HL-60 (cell line): ENCODE measurements at regions not wholly inside any gene's neighbourhood (a gene's known extent, or its start where the extent isn't known, plus 50 kb on each side); places are given as distances from the start of the nearest gene placed in this dataset.
A peak's percentile ranks its signal among the peaks of the same experiment; 100 is the strongest.

Experiments used
- DNase-seq, 2 experiments: peaks; one replicate each; pipeline ENCODE4 v3.0.0-alpha.2; 2010 to 2020; ENCODE audit warnings: low read depth in 1 of 2, low spot score in 1 of 2
- H3K27ac ChIP-seq: fragments of 250-450 bp; sonication (Bioruptor Pico); replicated peaks from 2 replicates; pipeline ENCODE4 v1.5.1; 2020; ENCODE audit warnings: mild to moderate bottlenecking, moderate library complexity
- H3K27me3 ChIP-seq: fragments of 250-450 bp; sonication (Bioruptor Pico); 2 replicates; pipeline ENCODE4 v1.5.1; 2021; ENCODE audit warnings: mild to moderate bottlenecking, moderate library complexity; ENCODE audit not compliant: insufficient read depth, poor library complexity, severe bottlenecking
- H3K4me3 ChIP-seq: replicated peaks from 2 replicates; pipeline ENCODE4 v1.5.1; 2011; ENCODE audit warnings: mild to moderate bottlenecking, control low read depth, low read length; ENCODE audit not compliant: insufficient read depth
- CTCF ChIP-seq: IDR thresholded peaks from one replicate; pipeline ENCODE4 v1.5.1; 2011; ENCODE audit warnings: low read length, control low read depth, inconsistent platforms; ENCODE audit not compliant: insufficient read depth
- GABPA ChIP-seq: IDR thresholded peaks from 2 replicates; pipeline ENCODE4 v1.6.1; 2012; ENCODE audit warnings: low read depth
- POLR2AphosphoS5 ChIP-seq: IDR thresholded peaks from 2 replicates; pipeline ENCODE4 v1.6.1; 2012; ENCODE audit warnings: low read depth
- REST ChIP-seq: IDR thresholded peaks from 2 replicates; pipeline ENCODE4 v1.6.1; 2012; ENCODE audit warnings: low read depth; ENCODE audit not compliant: insufficient replicate concordance
- SPI1 ChIP-seq: IDR thresholded peaks from 2 replicates; pipeline ENCODE4 v1.6.1; 2012; ENCODE audit warnings: low read depth, mild to moderate bottlenecking, borderline replicate concordance

DNA sequence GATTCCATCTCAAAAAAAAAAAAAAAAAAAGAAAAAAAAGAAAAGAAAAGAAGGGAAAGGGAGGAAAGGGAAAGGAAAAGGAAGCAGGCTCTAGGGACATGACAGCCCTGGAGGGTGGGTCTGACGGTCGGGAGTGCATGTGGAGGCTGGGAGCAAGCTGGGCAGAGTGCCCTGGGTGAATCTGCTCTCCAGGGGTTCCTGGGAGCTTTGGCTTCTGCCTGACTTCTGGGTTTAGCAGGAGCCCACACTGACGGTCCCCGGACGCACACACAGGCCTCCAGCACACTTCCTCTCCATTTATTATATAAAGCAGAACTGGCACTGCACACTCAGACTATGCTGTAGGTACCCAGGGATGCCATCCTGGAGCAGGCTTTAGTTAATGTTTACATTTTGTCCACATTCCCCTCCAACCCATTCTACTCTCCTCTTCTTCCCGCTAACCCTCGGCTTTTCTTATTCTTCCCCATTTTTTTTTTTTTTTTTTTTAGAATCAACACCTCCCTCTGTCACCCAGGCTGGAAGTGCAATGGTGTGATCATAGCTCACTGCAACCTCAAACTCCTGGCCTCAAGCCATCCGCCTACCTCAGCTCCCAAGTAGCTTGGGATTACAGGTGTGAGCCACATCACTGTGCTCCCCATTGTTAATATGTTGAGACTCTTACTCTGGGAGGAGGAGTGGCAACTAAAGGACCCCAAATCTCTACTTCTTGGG, 151.1 kb upstream of the SLC1A4 start:
- TF ChIP-seq POLR2AphosphoS5, result peak; percentile 42; the same call in 1 of the 2 replicates
- TF ChIP-seq SPI1, result peak; percentile 96
- no peak for TF ChIP-seq GABPA
- H3K27ac ChIP-seq, result peak overlapping the region; percentile 66
- H3K27me3 ChIP-seq, result no peaks in the 10 kb centered on the region
- H3K4me3 ChIP-seq, result no peak overlapping the region
- DNase-seq, result peak in 1 of 2 experiments; percentile 80

- no peaks in the 10 kb centered on the region for H3K27me3 ChIP-seq
- H3K27ac ChIP-seq, result peak overlapping the region; percentile 98
- TF ChIP-seq REST (no peak), POLR2AphosphoS5 (no peak), GABPA (no peak), SPI1 (no peak), CTCF (no peak)
- DNase-seq, result no peak
- H3K4me3 ChIP-seq, result no peak overlapping the region
Observed at GRCh38 chr2:64838817-64839216, 150.4 kb upstream of the SLC1A4 start.

DNA sequence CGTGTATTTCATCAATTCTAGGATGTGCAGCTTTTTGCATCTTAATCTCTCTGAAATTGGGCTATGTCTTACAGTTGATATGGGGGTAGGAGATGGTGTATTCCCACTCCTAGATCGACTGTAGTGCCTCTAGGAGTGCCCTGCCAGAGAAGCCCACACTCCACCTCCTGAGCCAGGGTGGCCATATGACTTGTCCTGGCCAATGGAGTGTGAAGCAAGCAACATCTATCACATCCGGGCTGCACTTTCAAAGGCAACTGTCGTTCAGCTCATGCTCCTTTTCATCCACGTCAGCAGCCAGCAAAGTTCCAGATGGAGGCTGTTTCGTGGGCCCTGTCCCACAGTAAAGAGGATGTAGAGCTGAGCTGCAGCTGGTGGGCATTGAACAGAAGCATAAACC, 149.4 kb upstream of the SLC1A4 start:
- H3K27me3 ChIP-seq, result no peaks in the 10 kb centered on the region
- peak in 1 of 2 experiments; percentile 81 for DNase-seq
- TF ChIP-seq CTCF (no peak), REST (no peak)
- no peak overlapping the region for H3K4me3 ChIP-seq
- H3K27ac ChIP-seq, result peak overlapping the region; percentile 98

GRCh38 chr2:64840426-64840881, 148.7 kb upstream of the SLC1A4 start:
- peak in 1 of 2 experiments; percentile 53 for DNase-seq
- H3K27ac ChIP-seq, result peak overlapping the region; percentile 98
- H3K4me3 ChIP-seq, result no peak overlapping the region

More at GRCh38 chr2:64840426-64840881, 148.7 kb upstream of the SLC1A4 start:
- TF ChIP-seq SPI1, result no peak
- no peak for TF ChIP-seq CTCF
- TF ChIP-seq POLR2AphosphoS5, result no peak
- TF ChIP-seq GABPA, result no peak
- TF ChIP-seq REST, result no peak
- no peaks in the 10 kb centered on the region for H3K27me3 ChIP-seq
